Neural progenitor cell (in vitro differentiated cells): ENCODE measurements at regions not wholly inside any gene's neighbourhood (a gene's known extent, or its start where the extent isn't known, plus 50 kb on each side); places are given as distances from the start of the nearest gene placed in this dataset.

Source experiments
- EZH2phosphoT487 ChIP-seq: fragments of 200-600 bp; sonication (generic); IDR thresholded peaks from 2 replicates; pipeline ENCODE4 v1.6.1; 2017; ENCODE audit warnings: antibody characterized with exemption
- TF ChIP-seq, protein P1 (sequence below): fragments of 200-600 bp; sonication (generic); IDR thresholded peaks from 2 replicates; pipeline ENCODE4 v1.5.1; 2017; ENCODE audit warnings: antibody characterized with exemption, mild to moderate bottlenecking

DNA sequence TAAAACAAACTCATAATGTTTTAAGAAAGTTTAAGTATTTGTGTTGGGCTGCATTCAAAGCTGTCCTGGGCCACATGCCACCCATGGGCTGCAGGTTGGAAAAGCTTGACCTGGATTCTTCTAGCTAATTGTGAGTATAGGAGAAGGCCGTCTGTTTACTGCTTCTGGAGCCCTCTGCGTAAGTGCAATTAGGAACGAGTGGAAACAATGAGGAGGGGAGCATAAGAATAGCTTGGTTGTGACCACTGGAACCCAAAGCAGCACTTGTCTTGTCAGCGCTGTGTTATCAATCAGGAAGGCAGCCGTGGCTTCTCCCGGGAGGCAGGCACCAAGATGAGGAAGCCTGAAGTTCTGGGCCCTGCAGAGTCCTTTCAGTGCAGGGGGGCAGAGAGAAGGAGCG, 110.4 kb upstream of the MBNL2 start:
- TF ChIP-seq EZH2phosphoT487 = no peak
- TF ChIP-seq, protein P1, sequence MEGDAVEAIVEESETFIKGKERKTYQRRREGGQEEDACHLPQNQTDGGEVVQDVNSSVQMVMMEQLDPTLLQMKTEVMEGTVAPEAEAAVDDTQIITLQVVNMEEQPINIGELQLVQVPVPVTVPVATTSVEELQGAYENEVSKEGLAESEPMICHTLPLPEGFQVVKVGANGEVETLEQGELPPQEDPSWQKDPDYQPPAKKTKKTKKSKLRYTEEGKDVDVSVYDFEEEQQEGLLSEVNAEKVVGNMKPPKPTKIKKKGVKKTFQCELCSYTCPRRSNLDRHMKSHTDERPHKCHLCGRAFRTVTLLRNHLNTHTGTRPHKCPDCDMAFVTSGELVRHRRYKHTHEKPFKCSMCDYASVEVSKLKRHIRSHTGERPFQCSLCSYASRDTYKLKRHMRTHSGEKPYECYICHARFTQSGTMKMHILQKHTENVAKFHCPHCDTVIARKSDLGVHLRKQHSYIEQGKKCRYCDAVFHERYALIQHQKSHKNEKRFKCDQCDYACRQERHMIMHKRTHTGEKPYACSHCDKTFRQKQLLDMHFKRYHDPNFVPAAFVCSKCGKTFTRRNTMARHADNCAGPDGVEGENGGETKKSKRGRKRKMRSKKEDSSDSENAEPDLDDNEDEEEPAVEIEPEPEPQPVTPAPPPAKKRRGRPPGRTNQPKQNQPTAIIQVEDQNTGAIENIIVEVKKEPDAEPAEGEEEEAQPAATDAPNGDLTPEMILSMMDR = no peak
